ENCODE measurements at regions not wholly inside any gene's neighbourhood (a gene's known extent, or its start where the extent isn't known, plus 50 kb on each side); places are given as distances from the start of the nearest gene placed in this dataset.
"Not testable (repeated sequence)": the region's sequence is repeated elsewhere in the genome, so short reads cannot be mapped to it uniquely, and the experiment has no call there.

- TF ChIP-seq ZNF777 (tag by site-specific recombination; IDR thresholded peaks at IDR 0.05; ENCODE audit: borderline replicate concordance) (no peak), ZNF621 (tag by site-specific recombination; IDR thresholded peaks at IDR 0.05) (no peak), ZNF266 (tag by site-specific recombination; IDR thresholded peaks at IDR 0.05; ENCODE audit: low read depth) (no peak), ZNF280D (tag by site-specific recombination; IDR thresholded peaks at IDR 0.05) (no peak), ZNF701 (tag by site-specific recombination; IDR thresholded peaks at IDR 0.05) (no peak), ZNF610 (tag by site-specific recombination; IDR thresholded peaks at IDR 0.05; ENCODE audit: borderline replicate concordance) (no peak)
These were observed 63.9 kb upstream of the TMEM18 start (continued) for GRCh38 chr2:741195-741496.

- TF ChIP-seq ZNF513 (tag by site-specific recombination; IDR thresholded peaks at IDR 0.05) (0 out of 2 replicates have a peak, but pooled peaks have one; percentile 12), ZNF341 (tag by site-specific recombination; IDR thresholded peaks at IDR 0.05; ENCODE audit: low read depth) (peak; percentile 84), ZBTB8A (tag by site-specific recombination; IDR thresholded peaks at IDR 0.05) (peak; percentile 27; the same call in 1 of the 2 replicates), GLIS1 (tag by site-specific recombination; IDR thresholded peaks at IDR 0.05) (peak; percentile 58), ZNF335 (tag by site-specific recombination; conservative IDR thresholded peaks at IDR 0.05) (peak; percentile 67), KLF10 (tag by site-specific recombination; IDR thresholded peaks at IDR 0.05) (peak; percentile 96), GLIS2 (tag by site-specific recombination; IDR thresholded peaks at IDR 0.05) (peak; percentile 87), SP3 (tag by site-specific recombination; IDR thresholded peaks at IDR 0.05) (peak; percentile 46; the same call in 1 of the 2 replicates), SP2 (tag by site-specific recombination; IDR thresholded peaks at IDR 0.05) (peak; percentile 62), ZBTB11 (tag by site-specific recombination; conservative IDR thresholded peaks at IDR 0.05; ENCODE audit: low read depth) (peak; percentile 47; the same call in 1 of the 2 replicates), KLF9 (tag by site-specific recombination; IDR thresholded peaks at IDR 0.05; ENCODE audit: low read depth) (peak; percentile 97), ZBTB17 (tag by site-specific recombination; IDR thresholded peaks at IDR 0.05) (peak; percentile 87)
- peak overlapping the region; percentile 52 for H3K4me3 ChIP-seq (ENCODE audit: low read depth, low read length)
- POLR2A ChIA-PET: interaction anchor here (0.7 to 1.2 kb wide), 4 partner anchors 15 to 859 kb away, joined by 3 to 6 read pairs (median 4); partner anchors contain the start of gene TMEM18
- not testable (repeated sequence) for H3K9me3 ChIP-seq (ENCODE audit: control insufficient read depth, insufficient read depth, low read depth, low read length); H3K4me1 ChIP-seq (ENCODE audit: control insufficient read depth, insufficient read depth, low read length); H3K36me3 ChIP-seq (ENCODE audit: control insufficient read depth in 2 of 2, insufficient read depth in 1 of 2, low read length in 2 of 2)
- H3K27ac ChIP-seq (ENCODE audit: extremely low read depth, low read depth, low read length): peak overlapping the region; percentile 18; the same call in 1 of the 2 replicates
- CTCF ChIA-PET: interaction anchor here (0.6 to 1.5 kb wide), 8 partner anchors 9 to 505 kb away, joined by 3 to 13 read pairs (median 3); no protein-coding TSS in a partner anchor
These were observed 63.4 kb upstream of the TMEM18 start for GRCh38 chr2:740322-741194.
